NT2/D1 (cell line): ENCODE measurements at regions not wholly inside any gene's neighbourhood (a gene's known extent, or its start where the extent isn't known, plus 50 kb on each side); places are given as distances from the start of the nearest gene placed in this dataset.

ENCODE experiments used
- DNase-seq: peaks from one replicate; pipeline ENCODE4 v3.0.0-alpha.2; 2011; ENCODE audit warnings: low read depth, low spot score
- H3K27me3 ChIP-seq: 2 replicates; pipeline ENCODE4 v1.6.0; 2011; ENCODE audit warnings: mild to moderate bottlenecking; ENCODE audit not compliant: insufficient read length, insufficient read depth
- H3K36me3 ChIP-seq: 2 replicates; pipeline ENCODE4 v1.6.1; 2011; ENCODE audit warnings: mild to moderate bottlenecking, low read length, mixed read lengths; ENCODE audit not compliant: insufficient read depth, insufficient read length
- H3K4me1 ChIP-seq: 2 replicates; pipeline ENCODE4 v1.5.1; 2011; ENCODE audit not compliant: insufficient read depth, insufficient read length
- H3K4me3 ChIP-seq: 2 replicates; pipeline ENCODE4 v1.5.1; 2011; ENCODE audit warnings: low read depth; ENCODE audit not compliant: insufficient read length
- H3K9ac ChIP-seq: 2 replicates; pipeline ENCODE4 v1.6.0; 2011; ENCODE audit warnings: low read depth; ENCODE audit not compliant: insufficient read length
- H3K9me3 ChIP-seq: 2 replicates; pipeline ENCODE4 v1.5.1; 2011; ENCODE audit warnings: mild to moderate bottlenecking, low read length; ENCODE audit not compliant: insufficient read depth
- SUZ12 ChIP-seq: IDR thresholded peaks from 2 replicates; pipeline ENCODE4 v1.6.1; 2011; ENCODE audit not compliant: insufficient read length, insufficient read depth; ENCODE audit errors: extremely low read depth
- YY1 ChIP-seq: IDR thresholded peaks from 2 replicates; pipeline ENCODE4 v1.6.1; 2011; ENCODE audit not compliant: insufficient read length, insufficient read depth
- ZNF274 ChIP-seq: IDR thresholded peaks from 2 replicates; pipeline ENCODE4 v1.6.1; 2011; ENCODE audit warnings: mild to moderate bottlenecking, low read depth, low read length

DNA sequence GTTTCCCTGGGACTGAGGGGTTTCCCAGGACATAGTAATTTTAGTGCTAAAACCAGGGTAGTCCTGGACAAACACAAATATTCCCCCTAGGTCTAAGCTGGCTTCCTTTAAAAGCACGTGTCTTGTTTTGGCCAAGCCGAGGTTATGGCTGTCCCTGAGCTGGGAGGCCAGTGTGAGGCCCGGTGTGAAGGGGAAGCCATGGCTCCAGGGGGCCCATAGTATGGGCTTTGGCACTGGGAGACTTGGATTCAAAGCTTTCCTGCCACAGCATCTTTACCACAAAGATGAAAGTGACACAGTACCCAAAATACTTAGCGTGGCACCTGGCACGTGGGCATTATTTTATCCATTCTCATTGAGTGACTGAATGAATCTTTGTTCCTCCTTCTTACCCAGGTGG is 345.2 kb downstream of the ZNF536 start:
- no peak for DNase-seq
- no peak overlapping the region for H3K9ac ChIP-seq
- peaks cover 13% of the 10 kb centered on the region for H3K27me3 ChIP-seq
- no peaks in the 10 kb centered on the region for H3K36me3 ChIP-seq
- no peaks in the 10 kb centered on the region for H3K9me3 ChIP-seq
- TF ChIP-seq SUZ12, result no peak
- TF ChIP-seq ZNF274, result no peak
- TF ChIP-seq YY1, result no peak
- no peaks in the 10 kb centered on the region for H3K4me1 ChIP-seq
- H3K4me3 ChIP-seq, result no peak overlapping the region

GRCh38 chr19:30712431-30713337 is 340.5 kb downstream of the ZNF536 start:
- no peak for DNase-seq
- Histone ChIP-seq H3K27me3 (no peaks in the 10 kb centered on the region), H3K9ac (no peak overlapping the region), H3K4me3 (no peak overlapping the region), H3K9me3 (no peaks in the 10 kb centered on the region), H3K4me1 (no peaks in the 10 kb centered on the region), H3K36me3 (no peaks in the 10 kb centered on the region)
- no peak for TF ChIP-seq SUZ12
- no peak for TF ChIP-seq YY1
- TF ChIP-seq ZNF274, result no peak

DNA sequence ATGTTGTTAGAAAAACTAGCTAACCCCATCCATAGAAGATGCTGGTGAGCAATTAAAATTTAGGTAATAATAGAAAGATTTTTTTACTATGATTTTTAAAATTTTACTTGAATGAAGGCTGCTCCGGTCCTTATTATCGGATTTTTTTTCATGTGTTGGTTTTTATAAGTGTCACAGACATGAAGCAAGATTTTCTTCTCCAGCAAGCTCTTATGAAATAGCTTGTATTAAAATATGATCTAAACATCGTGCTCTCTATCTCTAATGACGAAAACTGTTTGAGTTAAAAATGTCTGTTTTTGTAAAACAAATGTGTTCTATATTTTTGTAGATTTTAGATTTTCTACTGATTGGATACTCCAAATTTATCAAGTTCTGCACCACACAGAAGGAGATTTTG is 339.6 kb downstream of the ZNF536 start:
- H3K4me1 ChIP-seq, result no peaks in the 10 kb centered on the region
- H3K9me3 ChIP-seq, result no peaks in the 10 kb centered on the region
- TF ChIP-seq YY1 (no peak), SUZ12 (no peak), ZNF274 (no peak)
- no peak overlapping the region for H3K4me3 ChIP-seq
- no peaks in the 10 kb centered on the region for H3K27me3 ChIP-seq
- no peak overlapping the region for H3K9ac ChIP-seq
- H3K36me3 ChIP-seq, result no peaks in the 10 kb centered on the region
- no peak for DNase-seq

GRCh38 chr19:30711296-30711695 is 339.1 kb downstream of the ZNF536 start:
- Histone ChIP-seq H3K4me3 (no peak overlapping the region), H3K36me3 (no peaks in the 10 kb centered on the region), H3K4me1 (no peaks in the 10 kb centered on the region), H3K9ac (no peak overlapping the region), H3K27me3 (no peaks in the 10 kb centered on the region), H3K9me3 (no peaks in the 10 kb centered on the region)
- no peak for DNase-seq
- TF ChIP-seq ZNF274, result no peak

- Histone ChIP-seq H3K9ac (no peak overlapping the region), H3K36me3 (no peaks in the 10 kb centered on the region), H3K9me3 (no peaks in the 10 kb centered on the region), H3K4me3 (no peak overlapping the region), H3K27me3 (no peaks in the 10 kb centered on the region), H3K4me1 (no peaks in the 10 kb centered on the region)
- DNase-seq, result no peak
- TF ChIP-seq ZNF274, result no peak
- TF ChIP-seq SUZ12, result no peak
- TF ChIP-seq YY1, result no peak
Measured at GRCh38 chr19:30710721-30711120, 338.5 kb downstream of the ZNF536 start.

GRCh38 chr19:30708416-30709178 is 336.4 kb downstream of the ZNF536 start:
- Histone ChIP-seq H3K9me3 (no peaks in the 10 kb centered on the region), H3K9ac (no peak overlapping the region), H3K27me3 (no peaks in the 10 kb centered on the region), H3K4me1 (no peaks in the 10 kb centered on the region), H3K4me3 (no peak overlapping the region), H3K36me3 (no peaks in the 10 kb centered on the region)
- DNase-seq, result no peak
- TF ChIP-seq SUZ12 (no peak), YY1 (no peak), ZNF274 (no peak)

GRCh38 chr19:30704771-30705330 is 332.7 kb downstream of the ZNF536 start:
- Histone ChIP-seq H3K9ac (no peak overlapping the region), H3K27me3 (no peaks in the 10 kb centered on the region), H3K36me3 (no peaks in the 10 kb centered on the region), H3K9me3 (no peaks in the 10 kb centered on the region), H3K4me3 (no peak overlapping the region), H3K4me1 (no peaks in the 10 kb centered on the region)
- DNase-seq, result no peak
- TF ChIP-seq SUZ12 (no peak), ZNF274 (no peak), YY1 (no peak)
